Peyer's patch (tissue), 4 donors: ENCODE measurements at regions not wholly inside any gene's neighbourhood (a gene's known extent, or its start where the extent isn't known, plus 50 kb on each side); places are given as distances from the start of the nearest gene placed in this dataset.

Experiments
- DNase-seq, 3 donors: peaks; one replicate each; pipeline ENCODE4 v3.0.0-alpha.2; 2017 to 2019
- H3K27ac ChIP-seq, 4 donors: fragments of 200-600 bp; sonication (generic); one replicate each; pipeline ENCODE4 v1.5.1; 2016 to 2019
- H3K27me3 ChIP-seq, 2 donors: fragments of 200-600 bp; sonication (generic); one replicate each; pipeline ENCODE4 v1.5.1; 2019
- H3K36me3 ChIP-seq, 3 donors: fragments of 200-600 bp; sonication (generic); one replicate each; pipeline ENCODE4 v1.5.1; 2016 to 2019
- H3K4me1 ChIP-seq, 4 donors: fragments of 200-600 bp; sonication (generic); one replicate each; pipeline ENCODE4 v1.5.1; 2016 to 2019
- H3K4me3 ChIP-seq, 4 donors: fragments of 200-600 bp; sonication (generic); 1 replicate in 3 of 4; 2 replicates in 1 of 4; pipeline ENCODE4 v1.5.1; 2016 to 2019; ENCODE audit warnings: mild to moderate bottlenecking in 1 of 4
- H3K9me3 ChIP-seq, 4 donors: fragments of 200-600 bp; sonication (generic); one replicate each; pipeline ENCODE4 v1.5.1; 2016 to 2019; ENCODE audit warnings: mild to moderate bottlenecking in 1 of 4
- POLR2A ChIP-seq, 2 donors: fragments of 450-650 bp; IDR thresholded peaks; one replicate each; pipeline ENCODE4 v1.5.1; 2017; ENCODE audit warnings: antibody characterized with exemption in 2 of 2, mild to moderate bottlenecking in 2 of 2, moderate library complexity in 2 of 2
- TF ChIP-seq, protein P1 (sequence below), 6 experiments: fragments of 450-650 bp in 4 of 6; fragments of 200-600 bp in 2 of 6; sonication (generic) in 1 of 6; IDR thresholded peaks; one replicate each; pipeline ENCODE4 v1.5.1; 2017 to 2019; ENCODE audit warnings: antibody characterized with exemption in 6 of 6, mild to moderate bottlenecking in 3 of 6, moderate library complexity in 1 of 6

DNA sequence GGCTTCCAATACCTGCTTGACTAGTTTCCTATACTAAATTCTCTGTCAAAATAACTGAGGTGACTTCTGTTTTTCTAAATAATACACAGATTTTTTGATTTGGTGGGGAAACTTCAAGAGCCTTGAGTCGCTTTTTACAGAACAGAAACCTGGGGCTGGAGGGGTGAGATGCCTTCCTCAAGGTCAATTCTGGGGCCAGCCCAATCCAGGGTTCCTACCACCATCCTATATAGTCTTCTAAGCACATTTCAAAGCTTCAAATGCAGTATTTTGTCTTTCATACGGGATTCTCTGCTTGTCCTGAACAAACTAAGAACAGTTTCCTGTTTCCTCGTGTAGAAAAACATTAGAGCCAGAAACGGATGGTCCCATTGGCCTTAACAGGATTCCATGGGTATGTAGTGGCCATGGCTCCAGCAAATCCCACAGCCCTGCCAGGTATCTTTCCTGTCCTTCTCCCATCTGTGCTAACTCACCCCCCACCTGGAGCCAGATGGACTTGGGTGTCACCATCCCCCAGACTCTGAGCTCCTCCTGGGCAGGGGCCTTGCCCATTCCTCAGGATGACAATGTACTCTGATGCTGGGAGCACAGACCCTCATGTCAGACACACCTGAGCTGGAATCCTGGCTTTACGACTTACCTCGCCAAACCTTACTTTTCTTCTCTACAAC lies 146.9 kb downstream of the KLF13 start:
- no peaks in the 10 kb centered on the region for H3K9me3 ChIP-seq
- no peaks in the 10 kb centered on the region for H3K36me3 ChIP-seq
- H3K27me3 ChIP-seq, result no peaks in the 10 kb centered on the region
- peak in 2 of 3 donors; percentile 16 to 41 for DNase-seq
- no peak for TF ChIP-seq POLR2A (IDR thresholded peaks at IDR 0.05)
- TF ChIP-seq, protein P1, sequence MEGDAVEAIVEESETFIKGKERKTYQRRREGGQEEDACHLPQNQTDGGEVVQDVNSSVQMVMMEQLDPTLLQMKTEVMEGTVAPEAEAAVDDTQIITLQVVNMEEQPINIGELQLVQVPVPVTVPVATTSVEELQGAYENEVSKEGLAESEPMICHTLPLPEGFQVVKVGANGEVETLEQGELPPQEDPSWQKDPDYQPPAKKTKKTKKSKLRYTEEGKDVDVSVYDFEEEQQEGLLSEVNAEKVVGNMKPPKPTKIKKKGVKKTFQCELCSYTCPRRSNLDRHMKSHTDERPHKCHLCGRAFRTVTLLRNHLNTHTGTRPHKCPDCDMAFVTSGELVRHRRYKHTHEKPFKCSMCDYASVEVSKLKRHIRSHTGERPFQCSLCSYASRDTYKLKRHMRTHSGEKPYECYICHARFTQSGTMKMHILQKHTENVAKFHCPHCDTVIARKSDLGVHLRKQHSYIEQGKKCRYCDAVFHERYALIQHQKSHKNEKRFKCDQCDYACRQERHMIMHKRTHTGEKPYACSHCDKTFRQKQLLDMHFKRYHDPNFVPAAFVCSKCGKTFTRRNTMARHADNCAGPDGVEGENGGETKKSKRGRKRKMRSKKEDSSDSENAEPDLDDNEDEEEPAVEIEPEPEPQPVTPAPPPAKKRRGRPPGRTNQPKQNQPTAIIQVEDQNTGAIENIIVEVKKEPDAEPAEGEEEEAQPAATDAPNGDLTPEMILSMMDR (IDR thresholded peaks at IDR 0.05), result no peak
- peaks cover 0 to 15% (median 4%) of the 10 kb centered on the region in 4 donors for H3K4me1 ChIP-seq
- peak overlapping the region; percentile 18 to 70 (median 46) for H3K27ac ChIP-seq
- H3K4me3 ChIP-seq, result peak overlapping the region in 3 of 4 donors; percentile 1 to 20 (median 18)

GRCh38 chr15:31474059-31474868 lies 147.6 kb downstream of the KLF13 start:
- peaks cover 0 to 15% (median 4%) of the 10 kb centered on the region in 4 donors for H3K4me1 ChIP-seq
- H3K27ac ChIP-seq, result peak overlapping the region in 1 of 4 donors; percentile 70
- DNase-seq, result peak in 2 of 3 donors; percentile 15 to 36
- H3K9me3 ChIP-seq, result no peaks in the 10 kb centered on the region
- no peak for TF ChIP-seq POLR2A (IDR thresholded peaks at IDR 0.05)
- TF ChIP-seq, protein P1 (IDR thresholded peaks at IDR 0.05), result no peak
- no peaks in the 10 kb centered on the region for H3K27me3 ChIP-seq
- no peaks in the 10 kb centered on the region for H3K36me3 ChIP-seq
- no peak overlapping the region for H3K4me3 ChIP-seq

- Histone ChIP-seq H3K27me3 (no peaks in the 10 kb centered on the region), H3K36me3 (no peaks in the 10 kb centered on the region), H3K4me1 (peaks cover 0 to 15% (median 4%) of the 10 kb centered on the region in 4 donors), H3K4me3 (no peak overlapping the region), H3K27ac (no peak overlapping the region), H3K9me3 (no peaks in the 10 kb centered on the region)
- peak in 2 of 3 donors; percentile 1 to 38 for DNase-seq
- TF ChIP-seq POLR2A (IDR thresholded peaks at IDR 0.05), result no peak
- TF ChIP-seq, protein P1 (IDR thresholded peaks at IDR 0.05), result no peak
Measured at GRCh38 chr15:31476236-31476810, 149.7 kb downstream of the KLF13 start.

DNA sequence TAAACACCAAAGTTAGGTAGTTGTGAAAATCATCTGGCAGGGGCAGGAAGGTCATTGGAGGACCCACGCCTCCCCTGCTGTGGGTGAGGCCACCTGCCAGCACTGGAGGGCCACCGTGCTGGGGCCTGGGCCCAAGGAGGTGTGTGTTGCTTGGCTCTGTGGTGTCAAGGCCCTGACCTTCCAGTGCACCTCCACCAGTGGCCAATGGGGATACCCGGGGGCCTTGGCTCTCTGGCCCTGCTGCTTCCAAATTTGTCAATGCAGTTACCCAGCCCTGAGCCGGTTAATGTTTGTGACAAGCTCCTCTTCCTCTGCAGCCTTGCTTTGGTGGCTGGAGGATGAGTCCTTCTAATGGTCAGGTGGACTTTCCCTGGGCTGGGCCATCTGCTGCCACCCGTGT lies 150.2 kb downstream of the KLF13 start:
- Histone ChIP-seq H3K4me1 (peaks cover 0 to 15% (median 4%) of the 10 kb centered on the region in 4 donors), H3K9me3 (no peaks in the 10 kb centered on the region), H3K27me3 (no peaks in the 10 kb centered on the region), H3K36me3 (no peaks in the 10 kb centered on the region), H3K27ac (no peak overlapping the region), H3K4me3 (no peak overlapping the region)
- peak in 1 of 3 donors; percentile 35 for DNase-seq
- TF ChIP-seq POLR2A (IDR thresholded peaks at IDR 0.05), result no peak
- TF ChIP-seq, protein P1 (IDR thresholded peaks at IDR 0.05), result no peak

DNA sequence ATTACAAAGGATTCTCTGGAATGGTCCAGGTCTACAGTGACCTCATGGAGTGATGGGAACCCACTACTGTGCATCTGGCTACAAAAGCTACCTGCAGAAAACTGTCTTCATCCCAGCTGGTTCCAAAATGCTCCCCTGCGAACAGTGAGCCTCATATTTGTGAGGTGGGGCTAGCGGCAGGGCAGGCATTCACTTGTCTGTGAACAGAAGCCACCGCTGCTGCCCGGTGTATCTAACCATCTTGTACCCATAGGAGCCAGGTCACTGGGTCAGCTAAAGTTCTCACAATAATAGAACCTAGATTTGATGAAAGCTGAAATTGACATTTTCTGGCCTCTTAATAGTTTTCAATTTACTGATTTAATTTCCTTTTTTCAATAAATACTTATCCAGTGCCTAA lies 150.7 kb downstream of the KLF13 start:
- Histone ChIP-seq H3K27ac (no peak overlapping the region), H3K36me3 (no peaks in the 10 kb centered on the region), H3K4me1 (peaks cover 0 to 15% (median 3%) of the 10 kb centered on the region in 4 donors), H3K27me3 (no peaks in the 10 kb centered on the region), H3K4me3 (no peak overlapping the region), H3K9me3 (no peaks in the 10 kb centered on the region)
- TF ChIP-seq, protein P1 (IDR thresholded peaks at IDR 0.05), result no peak
- no peak for TF ChIP-seq POLR2A (IDR thresholded peaks at IDR 0.05)
- peak in 1 of 3 donors; percentile 25 for DNase-seq
